PC-3 (cell line): ENCODE measurements at regions not wholly inside any gene's neighbourhood (a gene's known extent, or its start where the extent isn't known, plus 50 kb on each side); places are given as distances from the start of the nearest gene placed in this dataset.

Source experiments
- ATAC-seq: fragments of 200-7000 bp; cut with Tn5 transposase; 2 replicates; pipeline ENCODE4 v1.9.1; 2020; ENCODE audit warnings: mild to moderate bottlenecking, moderate library complexity
- BruUV-seq: library from RNA; stranded (reverse); fragments of 400-500 nt; replicated peaks from 2 replicates; lab custom pipeline; 2021; lab: Mats Ljungman, UMichigan
- CTCF ChIA-PET: fragments of 300-600 bp; sonication (Branson Sonifier 250); formaldehyde crosslinking; loops from one replicate; lab custom pipeline; 2022; ENCODE audit warnings: antibody characterized with exemption; lab: Charles Lee
- POLR2A ChIA-PET: fragments of 300-600 bp; sonication (Branson Sonifier 250); formaldehyde crosslinking; loops from one replicate; lab custom pipeline; 2022; ENCODE audit warnings: antibody characterized with exemption; ENCODE audit not compliant: unreplicated experiment; lab: Charles Lee
- DNase-seq: peaks from one replicate; pipeline ENCODE4 v3.0.0-alpha.2; 2015
- H2AFZ ChIP-seq: fragments of 300-600 bp; sonication (generic); 2 replicates; pipeline ENCODE4 v1.6.0; 2016; ENCODE audit warnings: antibody characterized with exemption, low read length
- H3F3A ChIP-seq: fragments of 300-600 bp; sonication (generic); one replicate; pipeline ENCODE4 v1.6.0; 2017; ENCODE audit warnings: antibody characterized with exemption, low read length, control low read depth, mild to moderate bottlenecking; ENCODE audit not compliant: unreplicated experiment
- H3K27ac ChIP-seq: fragments of 300-600 bp; sonication (generic); 2 replicates; pipeline ENCODE4 v1.5.1; 2016; ENCODE audit warnings: mild to moderate bottlenecking, low read length
- H3K27me3 ChIP-seq: fragments of 300-600 bp; sonication (generic); 2 replicates; pipeline ENCODE4 v1.6.1; 2016; ENCODE audit warnings: low read length, mixed read lengths
- H3K36me3 ChIP-seq: fragments of 300-600 bp; sonication (generic); 2 replicates; pipeline ENCODE4 v1.6.1; 2016; ENCODE audit warnings: low read depth, mixed run types, low read length, mixed read lengths
- H3K4me1 ChIP-seq: fragments of 300-600 bp; sonication (generic); 2 replicates; pipeline ENCODE4 v1.5.1; 2016; ENCODE audit warnings: low read length; ENCODE audit not compliant: insufficient read depth
- H3K4me2 ChIP-seq: fragments of 300-600 bp; sonication (generic); 2 replicates; pipeline ENCODE4 v1.6.0; 2016; ENCODE audit warnings: low read length
- H3K4me3 ChIP-seq: fragments of 300-600 bp; sonication (generic); 2 replicates; pipeline ENCODE4 v1.5.1; 2016; ENCODE audit warnings: mild to moderate bottlenecking, low read length, mixed read lengths
- H3K79me2 ChIP-seq: fragments of 300-600 bp; sonication (generic); 2 replicates; pipeline ENCODE4 v1.6.1; 2017; ENCODE audit warnings: low read length, mixed read lengths
- H3K9ac ChIP-seq: fragments of 300-600 bp; sonication (generic); 2 replicates; pipeline ENCODE4 v1.6.0; 2016; ENCODE audit warnings: mild to moderate bottlenecking, low read length
- H3K9me2 ChIP-seq: fragments of 300-600 bp; sonication (generic); replicated peaks from 2 replicates; pipeline ENCODE4 v1.6.1; 2016; ENCODE audit warnings: mixed run types, low read length, mixed read lengths
- H3K9me3 ChIP-seq: fragments of 300-600 bp; sonication (generic); 2 replicates; pipeline ENCODE4 v1.6.1; 2016; ENCODE audit warnings: low read length, mixed read lengths
- H4K20me1 ChIP-seq: fragments of 300-600 bp; sonication (generic); 2 replicates; pipeline ENCODE4 v1.6.1; 2016; ENCODE audit warnings: low read length, mixed read lengths
- EZH2 ChIP-seq: fragments of 300-600 bp; sonication (generic); IDR thresholded peaks from one replicate; pipeline ENCODE4 v1.6.1; 2017; ENCODE audit warnings: antibody characterized with exemption, mild to moderate bottlenecking, low read length; ENCODE audit not compliant: unreplicated experiment
- EZH2phosphoT487 ChIP-seq: fragments of 300-600 bp; sonication (generic); IDR thresholded peaks from 2 replicates; pipeline ENCODE4 v1.6.1; 2018; ENCODE audit warnings: mild to moderate bottlenecking, antibody characterized with exemption, low read length, borderline replicate concordance
- intact Hi-C: fragments of 100-400 bp; cut with micrococcal nuclease; formaldehyde crosslinking; loops from 2 replicates; pipeline ENCODE4 v1.9.0; 2023
- TF ChIP-seq, protein P1 (sequence below): fragments of 300-600 bp; sonication (generic); conservative IDR thresholded peaks from 2 replicates; pipeline ENCODE4 v1.5.1; 2017; ENCODE audit warnings: antibody characterized with exemption, low read depth, mild to moderate bottlenecking, low read length

GRCh38 chr9:19935422-19935821, 146.6 kb upstream of the SLC24A2 start:
- TF ChIP-seq EZH2 (no peak), EZH2phosphoT487 (no peak)
- TF ChIP-seq, protein P1, sequence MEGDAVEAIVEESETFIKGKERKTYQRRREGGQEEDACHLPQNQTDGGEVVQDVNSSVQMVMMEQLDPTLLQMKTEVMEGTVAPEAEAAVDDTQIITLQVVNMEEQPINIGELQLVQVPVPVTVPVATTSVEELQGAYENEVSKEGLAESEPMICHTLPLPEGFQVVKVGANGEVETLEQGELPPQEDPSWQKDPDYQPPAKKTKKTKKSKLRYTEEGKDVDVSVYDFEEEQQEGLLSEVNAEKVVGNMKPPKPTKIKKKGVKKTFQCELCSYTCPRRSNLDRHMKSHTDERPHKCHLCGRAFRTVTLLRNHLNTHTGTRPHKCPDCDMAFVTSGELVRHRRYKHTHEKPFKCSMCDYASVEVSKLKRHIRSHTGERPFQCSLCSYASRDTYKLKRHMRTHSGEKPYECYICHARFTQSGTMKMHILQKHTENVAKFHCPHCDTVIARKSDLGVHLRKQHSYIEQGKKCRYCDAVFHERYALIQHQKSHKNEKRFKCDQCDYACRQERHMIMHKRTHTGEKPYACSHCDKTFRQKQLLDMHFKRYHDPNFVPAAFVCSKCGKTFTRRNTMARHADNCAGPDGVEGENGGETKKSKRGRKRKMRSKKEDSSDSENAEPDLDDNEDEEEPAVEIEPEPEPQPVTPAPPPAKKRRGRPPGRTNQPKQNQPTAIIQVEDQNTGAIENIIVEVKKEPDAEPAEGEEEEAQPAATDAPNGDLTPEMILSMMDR: no peak
- DNase-seq: no peak
- intact Hi-C loops: no loop called here

GRCh38 chr9:19934301-19934871, 145.5 kb upstream of the SLC24A2 start:
- no peaks in the 10 kb centered on the region for H4K20me1 ChIP-seq
- TF ChIP-seq EZH2phosphoT487 (no peak), EZH2 (no peak)
- TF ChIP-seq, protein P1: no peak
- H3K27me3 ChIP-seq: no peaks in the 10 kb centered on the region
- no peak overlapping the region for H3K27ac ChIP-seq
- no peaks in the 10 kb centered on the region for H3K36me3 ChIP-seq
- DNase-seq: no peak
- ATAC-seq: no peak
- H3K9me3 ChIP-seq: no peaks in the 10 kb centered on the region
- BruUV-seq: no TSS peak
- H3K4me2 ChIP-seq: no peak overlapping the region
- no peaks in the 10 kb centered on the region for H3F3A ChIP-seq
- H3K9me2 ChIP-seq: no peaks in the 10 kb centered on the region
- no peak overlapping the region for H3K4me3 ChIP-seq
- no peaks in the 10 kb centered on the region for H3K79me2 ChIP-seq
- ChIA-PET POLR2A (no interaction called here), CTCF (no interaction called here)
- no peak overlapping the region for H3K9ac ChIP-seq
- intact Hi-C loops: no loop called here
- no peaks in the 10 kb centered on the region for H3K4me1 ChIP-seq
- H2AFZ ChIP-seq: no peak overlapping the region

More at GRCh38 chr9:19935422-19935821, 146.6 kb upstream of the SLC24A2 start:
- Histone ChIP-seq H2AFZ (no peak overlapping the region), H3K27me3 (no peaks in the 10 kb centered on the region), H3K4me2 (no peak overlapping the region), H3K4me3 (no peak overlapping the region), H3K27ac (no peak overlapping the region), H3K9ac (no peak overlapping the region), H3K4me1 (no peaks in the 10 kb centered on the region), H3F3A (no peaks in the 10 kb centered on the region), H3K79me2 (no peaks in the 10 kb centered on the region), H4K20me1 (no peaks in the 10 kb centered on the region), H3K9me3 (no peaks in the 10 kb centered on the region), H3K9me2 (no peaks in the 10 kb centered on the region), H3K36me3 (no peaks in the 10 kb centered on the region)
- ChIA-PET CTCF (no interaction called here), POLR2A (no interaction called here)
- BruUV-seq: no TSS peak
- no peak for ATAC-seq

- Histone ChIP-seq H3K27ac (no peak overlapping the region), H2AFZ (no peak overlapping the region), H3K9ac (no peak overlapping the region), H3K27me3 (no peaks in the 10 kb centered on the region), H3K4me1 (no peaks in the 10 kb centered on the region), H3K36me3 (no peaks in the 10 kb centered on the region), H3K4me2 (no peak overlapping the region), H3K4me3 (no peak overlapping the region), H3K9me3 (no peaks in the 10 kb centered on the region), H3F3A (no peaks in the 10 kb centered on the region), H3K9me2 (no peaks in the 10 kb centered on the region), H4K20me1 (no peaks in the 10 kb centered on the region), H3K79me2 (no peaks in the 10 kb centered on the region)
- ATAC-seq (no peak), DNase-seq (no peak)
- POLR2A ChIA-PET: no interaction called here
- no TSS peak for BruUV-seq
- intact Hi-C loops: no loop called here
- CTCF ChIA-PET: interaction anchor here (0.7 kb wide), 1 partner anchor 771 kb away, joined by 3 read pairs; no protein-coding TSS in a partner anchor
- no peak for TF ChIP-seq EZH2phosphoT487
- no peak for TF ChIP-seq EZH2
- TF ChIP-seq, protein P1: no peak
Observed at GRCh38 chr9:19931098-19931890, 142.5 kb upstream of the SLC24A2 start.
